GM19328 (cell line): ENCODE measurements at regions not wholly inside any gene's neighbourhood (a gene's known extent, or its start where the extent isn't known, plus 50 kb on each side); places are given as distances from the start of the nearest gene placed in this dataset.

Experiments
- ATAC-seq: cut with Tn5 transposase; IDR thresholded peaks from one replicate; pipeline ENCODE4 v1.9.1; 2021; ENCODE audit warnings: mild to moderate bottlenecking, moderate library complexity; ENCODE audit not compliant: unreplicated experiment

- no peak for ATAC-seq
These were observed 535.8 kb upstream of the SLITRK1 start for GRCh38 chr13:84418041-84418440.

- ATAC-seq, result no peak
These were observed 535.1 kb upstream of the SLITRK1 start for GRCh38 chr13:84417416-84417815.

GRCh38 chr13:84413016-84413415, 530.7 kb upstream of the SLITRK1 start:
- no peak for ATAC-seq

- no peak for ATAC-seq
These were observed 523.0 kb upstream of the SLITRK1 start for GRCh38 chr13:84405286-84405685.

- no peak for ATAC-seq
These were observed 518.4 kb upstream of the SLITRK1 start for GRCh38 chr13:84400706-84401105.

GRCh38 chr13:84399320-84400085, 517.2 kb upstream of the SLITRK1 start:
- no peak for ATAC-seq

GRCh38 chr13:84393981-84394625, 511.8 kb upstream of the SLITRK1 start:
- no peak for ATAC-seq

- no peak for ATAC-seq
These were observed 498.6 kb upstream of the SLITRK1 start for GRCh38 chr13:84380866-84381265.

GRCh38 chr13:84377106-84377505, 494.8 kb upstream of the SLITRK1 start:
- ATAC-seq, result no peak

GRCh38 chr13:84366506-84366905, 484.2 kb upstream of the SLITRK1 start:
- no peak for ATAC-seq

- ATAC-seq, result no peak
These were observed 480.5 kb upstream of the SLITRK1 start for GRCh38 chr13:84362777-84363176.

- no peak for ATAC-seq
These were observed 478.5 kb upstream of the SLITRK1 start for GRCh38 chr13:84360822-84361221.

- ATAC-seq, result no peak
These were observed 476.3 kb upstream of the SLITRK1 start for GRCh38 chr13:84358601-84359000.

GRCh38 chr13:84352946-84353345, 470.7 kb upstream of the SLITRK1 start:
- ATAC-seq, result no peak

- no peak for ATAC-seq
These were observed 457.2 kb upstream of the SLITRK1 start for GRCh38 chr13:84339456-84339855.

- no peak for ATAC-seq
These were observed 450.1 kb upstream of the SLITRK1 start for GRCh38 chr13:84332346-84332745.

GRCh38 chr13:84315527-84315926, 433.3 kb upstream of the SLITRK1 start:
- no peak for ATAC-seq

GRCh38 chr13:84303035-84303434, 420.8 kb upstream of the SLITRK1 start:
- ATAC-seq, result no peak

GRCh38 chr13:84297251-84297650, 415.0 kb upstream of the SLITRK1 start:
- no peak for ATAC-seq

GRCh38 chr13:84296401-84296800, 414.1 kb upstream of the SLITRK1 start:
- ATAC-seq, result no peak

- ATAC-seq, result no peak
These were observed 412.3 kb upstream of the SLITRK1 start for GRCh38 chr13:84294576-84294975.

- no peak for ATAC-seq
These were observed 408.1 kb upstream of the SLITRK1 start for GRCh38 chr13:84290386-84290785.

- no peak for ATAC-seq
These were observed 396.9 kb upstream of the SLITRK1 start for GRCh38 chr13:84279166-84279565.
